Epithelial cell of proximal tubule (primary cell): ENCODE measurements at regions not wholly inside any gene's neighbourhood (a gene's known extent, or its start where the extent isn't known, plus 50 kb on each side); places are given as distances from the start of the nearest gene placed in this dataset.

Experiments used
- DNase-seq: peaks from one replicate; pipeline ENCODE4 v3.0.0-alpha.2; 2011; ENCODE audit warnings: low read depth
- H3K4me3 ChIP-seq: 2 replicates; pipeline ENCODE4 v1.5.1; 2011; ENCODE audit warnings: low read depth, mild to moderate bottlenecking, low read length
- TF ChIP-seq, protein P1 (sequence below): conservative IDR thresholded peaks from 2 replicates; pipeline ENCODE4 v1.5.1; 2012; ENCODE audit warnings: low read depth, mild to moderate bottlenecking, low read length

DNA sequence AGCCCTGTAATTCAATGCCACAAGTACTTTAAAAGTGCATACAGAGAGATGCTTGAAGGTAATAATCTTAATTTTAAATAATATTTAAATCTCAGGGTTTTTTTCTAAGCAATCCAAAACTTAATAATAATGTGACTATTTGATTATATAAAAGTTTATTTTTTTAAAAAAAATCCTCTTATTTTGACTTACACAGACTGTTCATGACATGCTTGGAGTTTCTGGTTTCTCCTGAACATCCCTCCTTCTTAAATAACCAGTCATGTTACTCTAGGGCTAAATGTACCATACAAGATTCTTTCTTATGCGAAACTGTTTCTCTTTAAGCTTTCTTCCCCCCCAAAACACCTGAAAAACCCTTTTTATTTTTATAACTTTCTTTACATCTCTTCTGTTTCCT is 58.2 kb upstream of the SLC2A13 start:
- TF ChIP-seq, protein P1, sequence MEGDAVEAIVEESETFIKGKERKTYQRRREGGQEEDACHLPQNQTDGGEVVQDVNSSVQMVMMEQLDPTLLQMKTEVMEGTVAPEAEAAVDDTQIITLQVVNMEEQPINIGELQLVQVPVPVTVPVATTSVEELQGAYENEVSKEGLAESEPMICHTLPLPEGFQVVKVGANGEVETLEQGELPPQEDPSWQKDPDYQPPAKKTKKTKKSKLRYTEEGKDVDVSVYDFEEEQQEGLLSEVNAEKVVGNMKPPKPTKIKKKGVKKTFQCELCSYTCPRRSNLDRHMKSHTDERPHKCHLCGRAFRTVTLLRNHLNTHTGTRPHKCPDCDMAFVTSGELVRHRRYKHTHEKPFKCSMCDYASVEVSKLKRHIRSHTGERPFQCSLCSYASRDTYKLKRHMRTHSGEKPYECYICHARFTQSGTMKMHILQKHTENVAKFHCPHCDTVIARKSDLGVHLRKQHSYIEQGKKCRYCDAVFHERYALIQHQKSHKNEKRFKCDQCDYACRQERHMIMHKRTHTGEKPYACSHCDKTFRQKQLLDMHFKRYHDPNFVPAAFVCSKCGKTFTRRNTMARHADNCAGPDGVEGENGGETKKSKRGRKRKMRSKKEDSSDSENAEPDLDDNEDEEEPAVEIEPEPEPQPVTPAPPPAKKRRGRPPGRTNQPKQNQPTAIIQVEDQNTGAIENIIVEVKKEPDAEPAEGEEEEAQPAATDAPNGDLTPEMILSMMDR = no peak
- DNase-seq = no peak
- H3K4me3 ChIP-seq = no peak overlapping the region

DNA sequence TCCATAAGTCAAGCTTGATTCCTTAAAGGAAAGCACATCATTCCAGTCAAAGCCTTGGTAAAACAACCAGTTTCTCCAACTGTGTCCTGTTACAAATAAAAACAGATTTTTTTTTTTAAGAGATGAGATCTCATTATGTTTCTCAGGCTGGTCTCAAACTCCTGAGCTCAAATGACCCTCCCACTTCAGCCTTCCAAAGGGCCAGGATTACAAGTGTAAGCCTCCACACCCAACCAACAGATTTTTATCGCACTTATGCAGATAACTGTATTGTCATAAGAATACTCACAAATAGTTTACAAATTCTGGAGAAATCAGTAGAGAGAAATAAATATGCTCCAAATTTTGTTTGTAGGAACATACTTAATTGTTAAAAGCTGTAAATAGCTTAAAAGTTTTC is 56.2 kb upstream of the SLC2A13 start:
- H3K4me3 ChIP-seq = no peak overlapping the region
- TF ChIP-seq, protein P1 = no peak
- DNase-seq = no peak

DNA sequence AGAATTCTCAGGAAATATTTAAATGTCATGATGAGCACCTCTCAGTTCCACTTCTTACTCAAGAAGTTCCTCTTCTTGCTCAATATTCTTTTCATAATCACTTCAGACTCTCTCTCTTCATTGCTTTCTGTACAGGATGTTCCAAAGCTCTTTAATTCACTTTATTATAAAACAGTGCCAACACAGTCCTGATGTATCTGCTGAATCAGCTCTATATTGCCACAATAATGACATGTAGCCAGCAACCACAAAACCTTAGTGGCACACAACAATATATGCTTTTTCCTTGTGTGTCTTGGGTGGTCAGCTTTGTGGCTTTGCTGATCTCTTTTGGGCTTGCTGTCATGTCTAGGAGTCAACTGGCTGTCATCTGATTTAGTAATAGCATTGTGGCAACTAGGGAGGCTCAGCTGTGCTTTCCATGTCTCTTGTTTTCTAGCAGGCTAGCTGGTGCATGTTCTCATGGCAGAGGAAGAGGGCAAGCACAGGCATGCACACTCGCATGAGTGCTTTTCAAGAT is 52.8 kb upstream of the SLC2A13 start:
- TF ChIP-seq, protein P1 = no peak
- H3K4me3 ChIP-seq = no peak overlapping the region
- DNase-seq = no peak

DNA sequence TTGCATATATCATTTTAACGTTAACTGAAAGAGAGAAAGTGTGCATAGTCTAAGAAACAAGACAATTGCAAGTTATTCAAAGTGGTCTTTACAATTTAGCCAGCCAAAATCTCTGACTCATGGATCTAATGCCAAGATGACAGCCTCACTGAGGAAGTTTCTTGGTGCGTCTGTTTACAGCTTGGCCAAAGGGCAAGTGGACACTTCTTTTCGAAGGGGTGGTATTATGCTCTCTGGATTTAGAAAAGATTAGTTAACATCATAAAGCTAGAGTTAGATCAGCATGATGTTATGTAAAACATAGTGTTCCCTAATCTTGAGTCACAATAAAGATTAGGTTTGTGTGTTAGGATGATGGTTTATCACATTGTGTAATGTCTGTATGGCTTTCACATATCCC is 51.5 kb upstream of the SLC2A13 start:
- TF ChIP-seq, protein P1 = no peak
- no peak for DNase-seq

DNA sequence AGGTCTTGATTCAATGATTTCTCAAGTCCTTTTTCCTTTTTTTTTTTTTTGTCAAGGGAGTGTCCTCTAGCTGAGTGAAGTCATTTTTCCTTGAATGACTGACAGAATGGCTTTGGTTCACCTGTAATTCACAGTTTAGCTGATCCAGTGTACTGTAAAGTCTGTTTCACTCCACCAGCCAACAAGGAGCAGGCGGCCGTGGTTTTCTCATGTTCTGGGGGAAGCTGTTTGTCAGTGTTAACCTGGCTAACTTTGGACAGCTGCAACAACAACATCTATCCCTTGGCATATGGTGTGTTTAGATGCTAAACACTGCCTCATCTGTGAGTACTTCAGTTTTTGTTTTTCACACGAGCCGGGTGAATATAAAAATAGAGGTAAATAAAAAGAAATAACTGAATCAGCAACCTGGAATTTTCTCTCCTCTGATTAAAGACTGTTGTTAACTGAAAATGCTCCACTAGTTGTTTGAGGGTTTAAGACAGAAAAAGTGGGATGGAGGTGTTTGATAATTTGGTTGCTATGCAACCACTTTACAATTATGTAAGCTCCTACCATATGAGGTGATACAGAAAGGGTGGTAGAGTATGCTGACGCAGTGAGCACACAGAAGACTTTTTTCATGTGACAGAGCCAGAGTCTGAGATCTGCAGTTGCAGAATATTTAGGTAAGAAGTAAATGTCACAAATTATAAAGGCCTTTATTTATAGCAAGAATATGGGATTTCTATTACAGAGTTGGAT is 50.3 kb upstream of the SLC2A13 start:
- TF ChIP-seq, protein P1 = no peak
- peak overlapping the region; percentile 39 for H3K4me3 ChIP-seq
- DNase-seq = no peak

More for the DNA sequence above, 51.5 kb upstream of the SLC2A13 start:
- H3K4me3 ChIP-seq = no peak overlapping the region
